Endothelial cell of umbilical vein (primary cell): ENCODE measurements at regions not wholly inside any gene's neighbourhood (a gene's known extent, or its start where the extent isn't known, plus 50 kb on each side); places are given as distances from the start of the nearest gene placed in this dataset.

Experiments
- CTCF ChIP-seq, 2 donors: IDR thresholded peaks; 1 replicate in 1 of 2; 2 replicates in 1 of 2; pipeline ENCODE4 v1.5.1; 2011; ENCODE audit warnings: low read length in 2 of 2, mild to moderate bottlenecking in 2 of 2, moderate library complexity in 2 of 2, control low read depth in 1 of 2, inconsistent platforms in 1 of 2, low read depth in 1 of 2; ENCODE audit not compliant: insufficient read depth in 1 of 2; ENCODE audit errors: extremely low read depth in 1 of 2
- GATA2 ChIP-seq: IDR thresholded peaks from 2 replicates; pipeline ENCODE4 v1.7.0; 2011; ENCODE audit warnings: low read depth, mild to moderate bottlenecking, moderate library complexity, mixed read lengths, low read length; ENCODE audit not compliant: insufficient read length, insufficient read depth

GRCh38 chr5:130875656-130876055 is 289.4 kb downstream of the HINT1 start:
- TF ChIP-seq CTCF (IDR thresholded peaks at IDR 0.05; ENCODE audit: extremely low read depth in 1 of 2, insufficient read depth in 1 of 2, low read depth in 1 of 2, low read length in 2 of 2) (no peak), GATA2 (no peak)
